ENCODE measurements at regions not wholly inside any gene's neighbourhood (a gene's known extent, or its start where the extent isn't known, plus 50 kb on each side); places are given as distances from the start of the nearest gene placed in this dataset.

GRCh38 chr12:66035288-66035966 lies 95.1 kb downstream of the LLPH start:
- peak; percentile 32 for TF ChIP-seq CTCF (IDR thresholded peaks at IDR 0.05; ENCODE audit: unreplicated experiment)
- no peaks in the 10 kb centered on the region for H3K27me3 Mint-ChIP-seq (ENCODE audit: unreplicated experiment)
- H3K27ac Mint-ChIP-seq (ENCODE audit: unreplicated experiment), result no peak overlapping the region
- no peaks in the 10 kb centered on the region for H3K9me3 Mint-ChIP-seq (ENCODE audit: unreplicated experiment)
- H3K4me3 Mint-ChIP-seq (ENCODE audit: unreplicated experiment), result no peak overlapping the region
- no peaks in the 10 kb centered on the region for H3K36me3 Mint-ChIP-seq (ENCODE audit: low read depth, unreplicated experiment)
- H3K4me1 Mint-ChIP-seq (ENCODE audit: unreplicated experiment), result peaks cover 8% of the 10 kb centered on the region
- no peak for DNase-seq (ENCODE audit: low spot score)

GRCh38 chr12:66033151-66033550 lies 97.4 kb downstream of the LLPH start:
- no peaks in the 10 kb centered on the region for H3K27me3 Mint-ChIP-seq (ENCODE audit: unreplicated experiment)
- no peak for DNase-seq (ENCODE audit: low spot score)
- no peaks in the 10 kb centered on the region for H3K36me3 Mint-ChIP-seq (ENCODE audit: low read depth, unreplicated experiment)
- no peak for TF ChIP-seq CTCF (IDR thresholded peaks at IDR 0.05; ENCODE audit: unreplicated experiment)
- no peak overlapping the region for H3K4me3 Mint-ChIP-seq (ENCODE audit: unreplicated experiment)
- peaks cover 9% of the 10 kb centered on the region for H3K4me1 Mint-ChIP-seq (ENCODE audit: unreplicated experiment)
- H3K9me3 Mint-ChIP-seq (ENCODE audit: unreplicated experiment), result no peaks in the 10 kb centered on the region
- H3K27ac Mint-ChIP-seq (ENCODE audit: unreplicated experiment), result no peak overlapping the region

GRCh38 chr12:66032739-66033138 lies 97.8 kb downstream of the LLPH start:
- Mint-ChIP-seq H3K4me1 (ENCODE audit: unreplicated experiment) (peaks cover 9% of the 10 kb centered on the region), H3K36me3 (ENCODE audit: low read depth, unreplicated experiment) (no peaks in the 10 kb centered on the region), H3K27me3 (ENCODE audit: unreplicated experiment) (no peaks in the 10 kb centered on the region), H3K4me3 (ENCODE audit: unreplicated experiment) (no peak overlapping the region), H3K27ac (ENCODE audit: unreplicated experiment) (no peak overlapping the region), H3K9me3 (ENCODE audit: unreplicated experiment) (no peaks in the 10 kb centered on the region)
- DNase-seq (ENCODE audit: low spot score), result no peak
- TF ChIP-seq CTCF (IDR thresholded peaks at IDR 0.05; ENCODE audit: unreplicated experiment), result no peak

- H3K4me1 Mint-ChIP-seq (ENCODE audit: unreplicated experiment), result peaks cover 9% of the 10 kb centered on the region
- H3K27ac Mint-ChIP-seq (ENCODE audit: unreplicated experiment), result no peak overlapping the region
- H3K27me3 Mint-ChIP-seq (ENCODE audit: unreplicated experiment), result no peaks in the 10 kb centered on the region
- DNase-seq (ENCODE audit: low spot score), result no peak
- H3K36me3 Mint-ChIP-seq (ENCODE audit: low read depth, unreplicated experiment), result no peaks in the 10 kb centered on the region
- TF ChIP-seq CTCF (IDR thresholded peaks at IDR 0.05; ENCODE audit: unreplicated experiment), result no peak
- H3K9me3 Mint-ChIP-seq (ENCODE audit: unreplicated experiment), result no peaks in the 10 kb centered on the region
- no peak overlapping the region for H3K4me3 Mint-ChIP-seq (ENCODE audit: unreplicated experiment)
These were observed 100.3 kb downstream of the LLPH start for GRCh38 chr12:66030217-66030781.

- no peaks in the 10 kb centered on the region for H3K9me3 Mint-ChIP-seq (ENCODE audit: unreplicated experiment)
- no peak overlapping the region for H3K4me3 Mint-ChIP-seq (ENCODE audit: unreplicated experiment)
- no peaks in the 10 kb centered on the region for H3K27me3 Mint-ChIP-seq (ENCODE audit: unreplicated experiment)
- H3K4me1 Mint-ChIP-seq (ENCODE audit: unreplicated experiment), result peaks cover 9% of the 10 kb centered on the region
- H3K36me3 Mint-ChIP-seq (ENCODE audit: low read depth, unreplicated experiment), result no peaks in the 10 kb centered on the region
- H3K27ac Mint-ChIP-seq (ENCODE audit: unreplicated experiment), result no peak overlapping the region
- no peak for DNase-seq (ENCODE audit: low spot score)
- no peak for TF ChIP-seq CTCF (IDR thresholded peaks at IDR 0.05; ENCODE audit: unreplicated experiment)
These were observed 102.2 kb downstream of the LLPH start for GRCh38 chr12:66028390-66028789.
